ENCODE measurements at regions not wholly inside any gene's neighbourhood (a gene's known extent, or its start where the extent isn't known, plus 50 kb on each side); places are given as distances from the start of the nearest gene placed in this dataset.

- no peak for TF ChIP-seq YY1 (IDR thresholded peaks at IDR 0.05; ENCODE audit: extremely low read depth, insufficient replicate concordance, low read depth, low read length)
- TF ChIP-seq POLR2AphosphoS5 (IDR thresholded peaks at IDR 0.05; ENCODE audit: low read depth, low read length): no peak
These were observed 259.8 kb upstream of the BLID start (continued) for GRCh38 chr11:122375687-122376399.

DNA sequence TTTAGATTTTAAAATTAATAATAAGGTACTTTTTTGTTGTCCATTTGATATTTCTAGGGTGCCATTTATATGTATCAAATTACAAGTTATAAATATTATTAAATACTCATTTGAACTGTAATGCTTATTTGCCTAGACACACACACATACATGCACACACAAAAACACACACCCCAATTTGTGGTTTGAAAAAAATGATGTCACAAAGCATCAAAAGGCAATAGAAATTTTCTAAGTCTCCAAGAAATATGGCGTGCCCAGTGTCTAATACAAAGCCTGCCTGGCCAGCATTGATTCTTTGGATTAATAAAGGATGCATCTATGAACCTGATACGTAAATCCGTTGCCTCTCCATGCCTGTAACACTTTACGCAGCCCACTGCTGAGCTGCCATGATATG, 252.8 kb upstream of the BLID start:
- DNase-seq (ENCODE audit: low read depth, low spot score): no peak
- Histone ChIP-seq H3K9me3 (ENCODE audit: control insufficient read depth in 1 of 2, insufficient read depth in 1 of 2, low read depth in 1 of 2, low read length in 2 of 2) (no peaks in the 10 kb centered on the region), H3K79me2 (ENCODE audit: insufficient read depth, low read length) (no peaks in the 10 kb centered on the region), H3K9me2 (ENCODE audit: insufficient read depth) (no peaks in the 10 kb centered on the region), H3K9ac (ENCODE audit: low read length) (no peak overlapping the region), H2AFZ (ENCODE audit: low read depth, low read length, poor library complexity, severe bottlenecking) (no peak overlapping the region), H3K4me3 (replicated peaks in 1 of 2; ENCODE audit: low read depth in 1 of 2, low read length in 2 of 2) (no peak overlapping the region), H3K27me3 (ENCODE audit: insufficient read depth, low read length) (no peaks in the 10 kb centered on the region), H3K4me2 (ENCODE audit: low read length) (no peak overlapping the region), H3K4me1 (ENCODE audit: control insufficient read depth in 1 of 2, insufficient read depth in 2 of 2, low read length in 2 of 2) (no peaks in the 10 kb centered on the region), H3K27ac (ENCODE audit: low read depth, low read length) (no peak overlapping the region), H4K20me1 (ENCODE audit: insufficient read depth) (no peaks in the 10 kb centered on the region), H3K36me3 (ENCODE audit: control insufficient read depth in 1 of 2, insufficient read depth in 2 of 2, low read length in 2 of 2) (no peaks in the 10 kb centered on the region)
- no TSS peak for BruUV-seq (replicated peaks)
- intact Hi-C loops (cut with micrococcal nuclease): no loop called here
- ChIA-PET CTCF (no interaction called here), RAD21 (ENCODE audit: low non-redundant PET in 1 of 2, low total read pairs in 2 of 2, uncharacterized antibody in 2 of 2, unreplicated experiment in 2 of 2) (no interaction called here), POLR2A (no interaction called here)
- TF ChIP-seq ZFX (IDR thresholded peaks at IDR 0.05) (no peak), SP1 (IDR thresholded peaks at IDR 0.05; ENCODE audit: low read depth) (no peak), SIN3A (IDR thresholded peaks at IDR 0.05; ENCODE audit: low read depth) (no peak), SRF (IDR thresholded peaks at IDR 0.05; ENCODE audit: low read depth) (no peak), CTCF (IDR thresholded peaks at IDR 0.05 in 2 of 3, conservative IDR thresholded peaks at IDR 0.05 in 1 of 3; ENCODE audit: borderline replicate concordance in 1 of 3, insufficient read depth in 1 of 3, low read depth in 2 of 3, low read length in 2 of 3) (no peak), RAD21 (IDR thresholded peaks at IDR 0.05; ENCODE audit: low read depth) (no peak), POLR2A (IDR thresholded peaks at IDR 0.05; ENCODE audit: borderline replicate concordance, extremely low read depth, insufficient read depth, insufficient read length) (no peak), ZBTB33 (IDR thresholded peaks at IDR 0.05; ENCODE audit: extremely low read depth, insufficient replicate concordance, low read length) (no peak), TCF7L2 (IDR thresholded peaks at IDR 0.05; ENCODE audit: borderline replicate concordance, extremely low read depth, insufficient read depth, insufficient read length) (no peak), REST (IDR thresholded peaks at IDR 0.05; ENCODE audit: low read depth) (no peak), ATF3 (IDR thresholded peaks at IDR 0.05) (no peak), FOSL1 (IDR thresholded peaks at IDR 0.05; ENCODE audit: low read depth) (no peak), CEBPB (IDR thresholded peaks at IDR 0.05; ENCODE audit: low read depth) (no peak), JUND (IDR thresholded peaks at IDR 0.05) (no peak)
- TF ChIP-seq, protein P1, sequence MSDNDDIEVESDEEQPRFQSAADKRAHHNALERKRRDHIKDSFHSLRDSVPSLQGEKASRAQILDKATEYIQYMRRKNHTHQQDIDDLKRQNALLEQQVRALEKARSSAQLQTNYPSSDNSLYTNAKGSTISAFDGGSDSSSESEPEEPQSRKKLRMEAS (IDR thresholded peaks at IDR 0.05): no peak
- ATAC-seq: no peak

Data from HCT116 (cell line).